Stomach (tissue), 4 donors: ENCODE measurements at regions not wholly inside any gene's neighbourhood (a gene's known extent, or its start where the extent isn't known, plus 50 kb on each side); places are given as distances from the start of the nearest gene placed in this dataset.

ENCODE experiments used
- POLR2AphosphoS5 ChIP-seq, 3 donors: sonication (generic); formaldehyde crosslinking; IDR thresholded peaks; one replicate each; pipeline ENCODE4 v1.6.1; 2016; ENCODE audit warnings: antibody characterized with exemption in 3 of 3
- TF ChIP-seq, protein P1 (sequence below), 7 experiments: fragments of 450-650 bp in 4 of 7; fragments of 200-600 bp in 3 of 7; sonication (generic) in 3 of 7; IDR thresholded peaks; one replicate each; pipeline ENCODE4 v1.5.1; 2016 to 2019; ENCODE audit warnings: antibody characterized with exemption in 7 of 7, control low read depth in 2 of 7, mild to moderate bottlenecking in 1 of 7

DNA sequence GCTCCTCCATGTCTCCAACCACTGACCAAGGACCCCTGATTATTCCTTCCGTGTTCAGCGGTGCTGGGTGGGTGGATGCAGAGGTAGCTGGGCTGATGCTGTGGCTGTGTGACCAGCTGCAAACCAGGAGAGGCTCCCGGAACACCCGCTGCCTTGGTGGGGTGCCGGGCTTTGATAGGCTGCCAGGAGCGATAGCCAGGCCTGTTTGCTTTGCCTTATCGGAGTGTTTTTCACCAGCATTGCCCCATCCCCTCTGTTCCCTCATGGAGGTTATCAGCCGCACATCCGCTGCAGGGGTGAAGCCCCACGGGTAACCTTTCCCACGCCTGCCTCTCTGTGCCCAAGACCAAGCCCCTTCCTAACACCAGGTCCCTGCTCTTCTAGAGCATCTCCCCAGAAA, 354.3 kb downstream of the C16orf95 start:
- TF ChIP-seq POLR2AphosphoS5 (IDR thresholded peaks at IDR 0.05) = no peak
- TF ChIP-seq, protein P1, sequence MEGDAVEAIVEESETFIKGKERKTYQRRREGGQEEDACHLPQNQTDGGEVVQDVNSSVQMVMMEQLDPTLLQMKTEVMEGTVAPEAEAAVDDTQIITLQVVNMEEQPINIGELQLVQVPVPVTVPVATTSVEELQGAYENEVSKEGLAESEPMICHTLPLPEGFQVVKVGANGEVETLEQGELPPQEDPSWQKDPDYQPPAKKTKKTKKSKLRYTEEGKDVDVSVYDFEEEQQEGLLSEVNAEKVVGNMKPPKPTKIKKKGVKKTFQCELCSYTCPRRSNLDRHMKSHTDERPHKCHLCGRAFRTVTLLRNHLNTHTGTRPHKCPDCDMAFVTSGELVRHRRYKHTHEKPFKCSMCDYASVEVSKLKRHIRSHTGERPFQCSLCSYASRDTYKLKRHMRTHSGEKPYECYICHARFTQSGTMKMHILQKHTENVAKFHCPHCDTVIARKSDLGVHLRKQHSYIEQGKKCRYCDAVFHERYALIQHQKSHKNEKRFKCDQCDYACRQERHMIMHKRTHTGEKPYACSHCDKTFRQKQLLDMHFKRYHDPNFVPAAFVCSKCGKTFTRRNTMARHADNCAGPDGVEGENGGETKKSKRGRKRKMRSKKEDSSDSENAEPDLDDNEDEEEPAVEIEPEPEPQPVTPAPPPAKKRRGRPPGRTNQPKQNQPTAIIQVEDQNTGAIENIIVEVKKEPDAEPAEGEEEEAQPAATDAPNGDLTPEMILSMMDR (IDR thresholded peaks at IDR 0.05) = no peak
